Thyroid gland (tissue), 4 donors: ENCODE measurements at regions not wholly inside any gene's neighbourhood (a gene's known extent, or its start where the extent isn't known, plus 50 kb on each side); places are given as distances from the start of the nearest gene placed in this dataset.

Source experiments
- CTCF ChIP-seq, 6 experiments: fragments of 200-600 bp in 3 of 6; fragments of 450-650 bp in 3 of 6; sonication (generic) in 3 of 6; IDR thresholded peaks; one replicate each; pipeline ENCODE4 v1.5.1; 2016 to 2019; ENCODE audit warnings: antibody characterized with exemption in 6 of 6, mild to moderate bottlenecking in 2 of 6, inconsistent platforms in 1 of 6, moderate library complexity in 1 of 6
- POLR2A ChIP-seq, 2 donors: fragments of 450-650 bp; IDR thresholded peaks; one replicate each; pipeline ENCODE4 v1.6.1; 2017; ENCODE audit warnings: antibody characterized with exemption in 2 of 2, mild to moderate bottlenecking in 2 of 2, moderate library complexity in 1 of 2

- TF ChIP-seq CTCF (IDR thresholded peaks at IDR 0.05) (no peak), POLR2A (IDR thresholded peaks at IDR 0.05) (no peak)
These were observed 100.0 kb upstream of the DTNA start for GRCh38 chr18:34609986-34610648.
